ENCODE measurements at regions not wholly inside any gene's neighbourhood (a gene's known extent, or its start where the extent isn't known, plus 50 kb on each side); places are given as distances from the start of the nearest gene placed in this dataset.

- in situ Hi-C loops (cut with MboI; ENCODE audit: low sequenced_read_pairs, unreplicated experiment): no loop called here
- no peak for TF ChIP-seq CTCF (IDR thresholded peaks at IDR 0.05; ENCODE audit: borderline replicate concordance, control extremely low read depth, extremely low read depth, insufficient read depth, missing control alignments)
- DNase-seq (ENCODE audit: low spot score): no peak
Observed at GRCh38 chr14:76583805-76584204, 177.5 kb upstream of the VASH1 start.

- in situ Hi-C loops (cut with MboI; ENCODE audit: low sequenced_read_pairs, unreplicated experiment): no loop called here
- no peak for DNase-seq (ENCODE audit: low spot score)
- TF ChIP-seq CTCF (IDR thresholded peaks at IDR 0.05; ENCODE audit: borderline replicate concordance, control extremely low read depth, extremely low read depth, insufficient read depth, missing control alignments): no peak
Observed at GRCh38 chr14:76584271-76584702, 177.0 kb upstream of the VASH1 start.

GRCh38 chr14:76585616-76586015 lies 175.7 kb upstream of the VASH1 start:
- no peak for TF ChIP-seq CTCF (IDR thresholded peaks at IDR 0.05; ENCODE audit: borderline replicate concordance, control extremely low read depth, extremely low read depth, insufficient read depth, missing control alignments)
- DNase-seq (ENCODE audit: low spot score): no peak
- in situ Hi-C loops (cut with MboI; ENCODE audit: low sequenced_read_pairs, unreplicated experiment): no loop called here

GRCh38 chr14:76589246-76589645 lies 172.0 kb upstream of the VASH1 start:
- in situ Hi-C loops (cut with MboI; ENCODE audit: low sequenced_read_pairs, unreplicated experiment): no loop called here
- TF ChIP-seq CTCF (IDR thresholded peaks at IDR 0.05; ENCODE audit: borderline replicate concordance, control extremely low read depth, extremely low read depth, insufficient read depth, missing control alignments): no peak
- no peak for DNase-seq (ENCODE audit: low spot score)

- TF ChIP-seq CTCF (IDR thresholded peaks at IDR 0.05; ENCODE audit: borderline replicate concordance, control extremely low read depth, extremely low read depth, insufficient read depth, missing control alignments): no peak
- in situ Hi-C loops (cut with MboI; ENCODE audit: low sequenced_read_pairs, unreplicated experiment): no loop called here
- no peak for DNase-seq (ENCODE audit: low spot score)
Observed at GRCh38 chr14:76591266-76591665, 170.0 kb upstream of the VASH1 start.

- no peak for TF ChIP-seq CTCF (IDR thresholded peaks at IDR 0.05; ENCODE audit: borderline replicate concordance, control extremely low read depth, extremely low read depth, insufficient read depth, missing control alignments)
- in situ Hi-C loops (cut with MboI; ENCODE audit: low sequenced_read_pairs, unreplicated experiment): no loop called here
Observed at GRCh38 chr14:76595266-76595665, 166.0 kb upstream of the VASH1 start.

GRCh38 chr14:76597387-76597786 lies 163.9 kb upstream of the VASH1 start:
- no peak for TF ChIP-seq CTCF (IDR thresholded peaks at IDR 0.05; ENCODE audit: borderline replicate concordance, control extremely low read depth, extremely low read depth, insufficient read depth, missing control alignments)

More at GRCh38 chr14:76595266-76595665, 166.0 kb upstream of the VASH1 start:
- no peak for DNase-seq (ENCODE audit: low spot score)

More at GRCh38 chr14:76597387-76597786, 163.9 kb upstream of the VASH1 start:
- no peak for DNase-seq (ENCODE audit: low spot score)
- in situ Hi-C loops (cut with MboI; ENCODE audit: low sequenced_read_pairs, unreplicated experiment): no loop called here
